GM06990 (cell line): ENCODE measurements at regions not wholly inside any gene's neighbourhood (a gene's known extent, or its start where the extent isn't known, plus 50 kb on each side); places are given as distances from the start of the nearest gene placed in this dataset.

Source experiments
- DNase-seq: peaks from one replicate; pipeline ENCODE4 v3.0.0-alpha.2; 2011; ENCODE audit not compliant: insufficient read length; ENCODE audit errors: extremely low read depth
- H3K27me3 ChIP-seq: replicated peaks from 2 replicates; pipeline ENCODE4 v1.6.0; 2011; ENCODE audit warnings: low read length; ENCODE audit not compliant: control insufficient read depth, insufficient read depth
- H3K36me3 ChIP-seq: 2 replicates; pipeline ENCODE4 v1.5.1; 2011; ENCODE audit warnings: low read length; ENCODE audit not compliant: control insufficient read depth, insufficient read depth
- H3K4me3 ChIP-seq: replicated peaks from 2 replicates; pipeline ENCODE4 v1.5.1; 2011; ENCODE audit warnings: low read depth, mild to moderate bottlenecking, control low read depth, low read length
- TF ChIP-seq, protein P1 (sequence below): IDR thresholded peaks from 2 replicates; pipeline ENCODE4 v1.5.1; 2011; ENCODE audit warnings: low read length, control low read depth, mild to moderate bottlenecking, inconsistent platforms; ENCODE audit not compliant: insufficient read depth, poor library complexity, severe bottlenecking

DNA sequence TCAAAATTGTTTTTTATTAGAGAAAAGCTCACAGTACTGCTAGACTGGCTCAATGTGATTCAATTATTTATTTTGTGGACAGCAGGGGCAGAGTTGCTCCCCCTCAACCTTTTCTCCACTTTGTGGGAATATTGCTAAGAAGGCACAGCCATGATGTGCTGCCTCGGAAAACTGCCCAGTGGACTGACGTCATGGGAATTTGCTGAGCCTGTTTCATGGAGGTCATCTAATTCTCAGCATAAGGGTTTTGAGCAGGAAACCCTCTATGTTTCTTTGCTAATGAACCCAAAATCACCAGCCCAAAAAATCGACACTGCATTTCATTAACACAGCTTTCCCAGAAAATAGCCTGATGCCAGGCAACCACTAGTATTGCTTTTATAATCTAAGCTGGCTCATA, 228.8 kb upstream of the FAM3C start:
- Histone ChIP-seq H3K36me3 (no peaks in the 10 kb centered on the region), H3K4me3 (no peak overlapping the region), H3K27me3 (no peaks in the 10 kb centered on the region)
- TF ChIP-seq, protein P1, sequence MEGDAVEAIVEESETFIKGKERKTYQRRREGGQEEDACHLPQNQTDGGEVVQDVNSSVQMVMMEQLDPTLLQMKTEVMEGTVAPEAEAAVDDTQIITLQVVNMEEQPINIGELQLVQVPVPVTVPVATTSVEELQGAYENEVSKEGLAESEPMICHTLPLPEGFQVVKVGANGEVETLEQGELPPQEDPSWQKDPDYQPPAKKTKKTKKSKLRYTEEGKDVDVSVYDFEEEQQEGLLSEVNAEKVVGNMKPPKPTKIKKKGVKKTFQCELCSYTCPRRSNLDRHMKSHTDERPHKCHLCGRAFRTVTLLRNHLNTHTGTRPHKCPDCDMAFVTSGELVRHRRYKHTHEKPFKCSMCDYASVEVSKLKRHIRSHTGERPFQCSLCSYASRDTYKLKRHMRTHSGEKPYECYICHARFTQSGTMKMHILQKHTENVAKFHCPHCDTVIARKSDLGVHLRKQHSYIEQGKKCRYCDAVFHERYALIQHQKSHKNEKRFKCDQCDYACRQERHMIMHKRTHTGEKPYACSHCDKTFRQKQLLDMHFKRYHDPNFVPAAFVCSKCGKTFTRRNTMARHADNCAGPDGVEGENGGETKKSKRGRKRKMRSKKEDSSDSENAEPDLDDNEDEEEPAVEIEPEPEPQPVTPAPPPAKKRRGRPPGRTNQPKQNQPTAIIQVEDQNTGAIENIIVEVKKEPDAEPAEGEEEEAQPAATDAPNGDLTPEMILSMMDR, result no peak
- no peak for DNase-seq

DNA sequence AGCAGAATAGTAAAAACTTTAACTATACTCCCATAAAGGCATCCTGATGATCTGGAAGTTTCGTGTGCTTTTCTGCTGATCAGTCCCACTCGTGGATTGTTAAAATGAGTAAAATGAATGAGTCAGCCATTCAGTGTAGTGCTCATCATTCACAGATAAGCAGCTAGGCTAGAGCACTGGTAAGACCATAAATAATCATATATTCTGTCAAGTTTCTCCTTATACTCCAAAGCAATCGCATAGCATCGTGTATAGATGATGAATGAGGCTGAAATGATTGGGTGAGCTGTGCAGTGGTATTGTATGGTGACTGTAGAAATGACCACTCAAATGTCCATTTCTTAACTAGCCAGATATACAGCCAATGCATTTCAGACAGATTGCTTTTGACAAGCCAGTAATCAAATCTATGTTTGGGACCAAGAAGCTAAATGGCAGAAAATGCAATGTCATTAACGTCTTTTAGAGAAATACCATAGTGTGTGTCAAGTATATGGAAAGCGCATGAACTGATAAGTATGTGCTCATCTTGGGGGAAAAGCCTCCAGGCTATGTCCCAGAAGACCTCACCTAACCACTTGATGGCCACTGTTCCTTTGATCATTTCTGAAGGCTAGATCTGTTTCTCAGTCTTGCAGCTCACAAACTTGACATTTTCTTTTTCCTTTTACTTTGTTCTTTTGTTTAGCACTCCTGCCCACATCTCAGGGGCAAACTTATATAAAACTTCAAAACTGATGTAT, 227.2 kb upstream of the FAM3C start:
- TF ChIP-seq, protein P1, result no peak
- DNase-seq, result no peak
- Histone ChIP-seq H3K4me3 (no peak overlapping the region), H3K27me3 (no peaks in the 10 kb centered on the region), H3K36me3 (no peaks in the 10 kb centered on the region)

DNA sequence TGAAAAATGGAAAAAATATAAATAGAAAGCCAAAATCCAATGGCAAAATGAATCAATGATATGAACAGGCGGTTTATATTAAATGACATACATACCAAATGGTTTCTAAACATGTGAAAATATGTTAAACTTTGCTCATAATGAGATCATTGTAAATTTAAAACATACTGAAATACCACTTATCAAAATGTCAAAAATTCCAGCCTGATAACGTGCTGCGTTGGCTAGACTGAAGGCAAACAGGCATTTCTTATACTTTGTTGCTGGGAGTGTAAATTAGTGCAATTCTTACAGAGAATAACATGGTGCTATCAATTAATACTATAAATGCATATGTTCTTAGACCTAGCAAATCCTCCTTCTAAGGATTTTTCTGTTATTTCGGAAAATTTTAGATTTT, 225.8 kb upstream of the FAM3C start:
- TF ChIP-seq, protein P1, result no peak

DNA sequence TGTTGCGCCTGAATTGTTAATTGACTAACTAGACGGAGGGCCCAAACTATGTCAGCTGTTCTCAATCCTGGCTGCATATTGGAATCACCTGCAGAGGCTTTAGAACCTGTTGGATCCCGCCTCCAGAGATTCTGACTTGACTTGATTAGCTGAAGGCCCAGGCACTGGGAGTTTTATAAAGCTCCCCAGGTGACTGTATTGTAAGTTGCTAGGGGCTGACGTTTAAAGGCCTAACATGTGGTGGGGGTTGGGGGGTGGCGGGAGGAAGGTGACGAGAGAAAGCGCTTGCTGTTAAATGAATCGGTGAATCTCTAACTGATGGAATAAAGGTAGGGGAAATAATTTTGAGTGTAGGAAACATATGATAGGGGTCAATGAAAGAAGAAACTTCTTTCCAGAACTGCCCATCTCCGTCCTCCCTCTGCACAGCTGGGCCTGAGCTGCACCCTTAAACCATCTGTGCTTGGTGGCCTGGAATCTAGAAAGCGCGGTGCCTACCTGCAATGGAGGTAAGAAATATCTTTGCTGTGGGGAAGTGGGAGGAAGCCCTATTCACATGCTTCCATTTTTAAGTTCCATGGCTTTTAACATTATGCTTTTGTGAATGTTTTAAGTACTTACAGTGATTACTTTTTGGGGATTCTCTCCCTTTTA, 225.0 kb upstream of the FAM3C start:
- Histone ChIP-seq H3K27me3 (no peaks in the 10 kb centered on the region), H3K36me3 (no peaks in the 10 kb centered on the region), H3K4me3 (no peak overlapping the region)
- TF ChIP-seq, protein P1, result no peak
- no peak for DNase-seq

More for the DNA sequence above, 225.8 kb upstream of the FAM3C start:
- no peaks in the 10 kb centered on the region for H3K36me3 ChIP-seq
- DNase-seq, result no peak
- no peaks in the 10 kb centered on the region for H3K27me3 ChIP-seq
- H3K4me3 ChIP-seq, result no peak overlapping the region

DNA sequence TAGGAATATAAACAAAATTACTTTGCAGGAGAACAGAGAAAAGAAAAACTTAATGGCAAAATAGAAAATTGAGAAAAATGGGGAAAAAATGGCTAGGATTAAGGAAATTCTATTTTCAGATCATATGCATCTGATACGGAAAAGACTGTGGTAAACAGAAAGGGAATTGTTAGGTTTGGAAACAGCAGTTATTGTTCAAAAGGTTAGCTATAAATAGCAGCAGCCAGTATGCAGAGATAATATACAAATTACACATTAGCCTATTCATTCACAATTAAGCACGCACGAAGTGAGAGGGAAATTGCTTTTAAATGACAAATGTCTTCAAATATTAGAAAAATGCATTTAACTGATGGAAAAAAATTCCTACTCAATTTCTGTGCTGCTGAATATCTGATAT, 224.1 kb upstream of the FAM3C start:
- DNase-seq, result no peak
- Histone ChIP-seq H3K36me3 (no peaks in the 10 kb centered on the region), H3K27me3 (no peaks in the 10 kb centered on the region), H3K4me3 (no peak overlapping the region)
- TF ChIP-seq, protein P1, result no peak

DNA sequence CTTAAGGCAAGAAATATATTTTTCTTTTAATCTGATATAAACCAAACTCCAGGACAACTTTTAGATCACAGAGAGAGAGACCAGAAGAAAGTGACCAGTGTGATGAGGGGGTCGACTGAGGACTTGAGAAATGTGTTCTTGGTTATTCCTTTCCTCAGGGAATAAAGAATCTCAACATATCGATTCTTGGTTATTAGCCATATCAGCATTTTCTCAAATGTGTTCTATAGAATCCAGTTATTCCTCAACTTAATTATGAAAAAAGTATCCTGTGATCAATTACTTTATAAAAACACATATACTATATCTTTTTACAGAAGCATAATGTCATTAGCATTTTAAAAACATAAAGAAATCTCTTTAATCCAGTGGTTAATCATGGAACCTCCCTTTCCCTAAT, 222.1 kb upstream of the FAM3C start:
- no peaks in the 10 kb centered on the region for H3K27me3 ChIP-seq
- TF ChIP-seq, protein P1, result no peak
- DNase-seq, result no peak
- H3K4me3 ChIP-seq, result no peak overlapping the region
- no peaks in the 10 kb centered on the region for H3K36me3 ChIP-seq
